ENCODE measurements at regions not wholly inside any gene's neighbourhood (a gene's known extent, or its start where the extent isn't known, plus 50 kb on each side); places are given as distances from the start of the nearest gene placed in this dataset.
A peak's percentile ranks its signal among the peaks of the same experiment; 100 is the strongest.

DNA sequence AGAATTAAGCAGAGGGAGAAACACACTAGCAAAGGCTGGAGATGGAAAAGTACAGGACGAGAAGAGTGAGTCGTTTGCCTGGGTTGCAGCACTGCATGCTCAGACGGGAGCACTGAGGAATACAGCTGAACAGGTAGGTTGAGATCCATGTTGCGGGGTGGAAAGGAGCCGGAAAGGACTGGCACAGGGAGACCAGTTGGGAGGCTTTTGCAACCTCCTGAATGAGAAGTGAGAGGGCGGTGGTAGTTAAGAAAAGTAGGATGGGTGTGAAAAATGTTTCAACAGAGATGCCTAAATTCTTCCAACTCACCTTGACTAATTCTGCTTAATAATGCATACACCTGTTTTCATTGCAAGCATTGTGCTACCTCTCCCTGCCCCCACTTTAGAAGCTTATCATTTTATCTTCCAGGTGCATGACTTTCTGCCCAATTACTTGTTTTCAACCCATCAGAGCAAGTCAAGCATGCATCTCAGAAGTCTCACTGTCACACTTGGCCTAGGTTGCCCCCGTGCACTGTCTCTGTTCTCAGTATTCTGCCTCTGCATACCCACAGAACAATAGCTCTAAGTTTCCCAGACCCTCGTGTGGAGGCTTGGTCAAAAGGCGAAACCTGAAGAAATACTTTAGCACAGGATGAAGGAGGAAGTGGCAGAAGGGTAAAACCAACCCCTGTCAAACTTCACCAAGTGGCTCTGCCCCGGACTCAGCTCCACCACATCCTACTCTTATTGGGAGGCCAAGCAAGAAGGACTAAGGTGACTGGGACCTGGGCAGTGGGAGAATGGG lies 199.3 kb upstream of the BCL6 start:
- no peaks in the 10 kb centered on the region for H3K9me3 ChIP-seq
- H3K27ac ChIP-seq: no peak overlapping the region
- ATAC-seq (no peak), DNase-seq (no peak)
- H3K27me3 ChIP-seq: no peaks in the 10 kb centered on the region
- intact Hi-C loops (cut with DNase I): no loop called here
- peaks cover 0 to 27% of the 10 kb centered on the region in 2 donors for H3K4me1 ChIP-seq
- no peaks in the 10 kb centered on the region for H3K36me3 ChIP-seq
- no peak overlapping the region for H3K4me3 ChIP-seq
- TF ChIP-seq, protein P1, sequence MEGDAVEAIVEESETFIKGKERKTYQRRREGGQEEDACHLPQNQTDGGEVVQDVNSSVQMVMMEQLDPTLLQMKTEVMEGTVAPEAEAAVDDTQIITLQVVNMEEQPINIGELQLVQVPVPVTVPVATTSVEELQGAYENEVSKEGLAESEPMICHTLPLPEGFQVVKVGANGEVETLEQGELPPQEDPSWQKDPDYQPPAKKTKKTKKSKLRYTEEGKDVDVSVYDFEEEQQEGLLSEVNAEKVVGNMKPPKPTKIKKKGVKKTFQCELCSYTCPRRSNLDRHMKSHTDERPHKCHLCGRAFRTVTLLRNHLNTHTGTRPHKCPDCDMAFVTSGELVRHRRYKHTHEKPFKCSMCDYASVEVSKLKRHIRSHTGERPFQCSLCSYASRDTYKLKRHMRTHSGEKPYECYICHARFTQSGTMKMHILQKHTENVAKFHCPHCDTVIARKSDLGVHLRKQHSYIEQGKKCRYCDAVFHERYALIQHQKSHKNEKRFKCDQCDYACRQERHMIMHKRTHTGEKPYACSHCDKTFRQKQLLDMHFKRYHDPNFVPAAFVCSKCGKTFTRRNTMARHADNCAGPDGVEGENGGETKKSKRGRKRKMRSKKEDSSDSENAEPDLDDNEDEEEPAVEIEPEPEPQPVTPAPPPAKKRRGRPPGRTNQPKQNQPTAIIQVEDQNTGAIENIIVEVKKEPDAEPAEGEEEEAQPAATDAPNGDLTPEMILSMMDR (IDR thresholded peaks at IDR 0.05): no peak

GRCh38 chr3:187945374-187945773 lies 200.1 kb upstream of the BCL6 start:
- Histone ChIP-seq H3K36me3 (no peaks in the 10 kb centered on the region), H3K4me1 (peaks cover 0 to 27% of the 10 kb centered on the region in 2 donors), H3K27me3 (no peaks in the 10 kb centered on the region), H3K9me3 (no peaks in the 10 kb centered on the region), H3K27ac (no peak overlapping the region), H3K4me3 (no peak overlapping the region)
- TF ChIP-seq, protein P1 (IDR thresholded peaks at IDR 0.05): no peak
- DNase-seq (no peak), ATAC-seq (no peak)
- intact Hi-C loops (cut with DNase I): no loop called here

- H3K4me1 ChIP-seq: peaks cover 0 to 31% of the 10 kb centered on the region in 2 donors
- TF ChIP-seq, protein P1 (IDR thresholded peaks at IDR 0.05): no peak
- no peak overlapping the region for H3K27ac ChIP-seq
- intact Hi-C loops (cut with DNase I): no loop called here
- H3K9me3 ChIP-seq: no peaks in the 10 kb centered on the region
- no peaks in the 10 kb centered on the region for H3K36me3 ChIP-seq
- H3K27me3 ChIP-seq: no peaks in the 10 kb centered on the region
- ATAC-seq (peak; percentile 13), DNase-seq (no peak)
- no peak overlapping the region for H3K4me3 ChIP-seq
Measured at GRCh38 chr3:187946163-187946691, 201.0 kb upstream of the BCL6 start.

DNA sequence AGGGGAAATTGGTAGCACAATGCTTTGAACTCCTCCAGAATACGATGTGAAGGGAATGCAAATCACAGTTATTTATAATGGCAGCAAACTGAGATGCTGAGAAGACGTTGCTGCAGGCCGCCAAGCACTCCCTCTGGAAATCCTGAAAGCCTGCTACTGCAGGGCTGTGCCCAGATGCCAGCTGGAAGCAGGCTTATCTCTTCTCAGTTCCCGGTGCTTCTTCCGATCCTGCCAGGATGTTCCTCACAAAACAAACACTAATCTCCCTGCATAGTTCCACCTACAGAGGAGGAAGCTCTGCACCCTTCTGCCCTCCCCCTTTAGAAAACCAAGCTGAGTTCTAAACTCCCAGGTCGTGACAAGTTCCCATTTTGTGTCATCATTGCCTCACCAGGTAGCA lies 201.7 kb upstream of the BCL6 start:
- Histone ChIP-seq H3K36me3 (no peaks in the 10 kb centered on the region), H3K27ac (no peak overlapping the region), H3K4me1 (peaks cover 0 to 38% of the 10 kb centered on the region in 2 donors), H3K9me3 (no peaks in the 10 kb centered on the region), H3K4me3 (no peak overlapping the region), H3K27me3 (no peaks in the 10 kb centered on the region)
- intact Hi-C loops (cut with DNase I): no loop called here
- TF ChIP-seq, protein P1 (IDR thresholded peaks at IDR 0.05): no peak
- ATAC-seq: no peak
- DNase-seq: no peak

- TF ChIP-seq, protein P1 (IDR thresholded peaks at IDR 0.05): no peak
- intact Hi-C loops (cut with DNase I): no loop called here
- Histone ChIP-seq H3K27ac (no peak overlapping the region), H3K4me3 (no peak overlapping the region), H3K36me3 (no peaks in the 10 kb centered on the region), H3K4me1 (peaks cover 0 to 44% of the 10 kb centered on the region in 2 donors), H3K27me3 (no peaks in the 10 kb centered on the region), H3K9me3 (no peaks in the 10 kb centered on the region)
- DNase-seq: no peak
- ATAC-seq: no peak
Measured at GRCh38 chr3:187947927-187948682, 202.8 kb upstream of the BCL6 start.
